Endothelial cell of hepatic sinusoid (primary cell): ENCODE measurements at regions not wholly inside any gene's neighbourhood (a gene's known extent, or its start where the extent isn't known, plus 50 kb on each side); places are given as distances from the start of the nearest gene placed in this dataset.
"Not testable (repeated sequence)": the region's sequence is repeated elsewhere in the genome, so short reads cannot be mapped to it uniquely, and the experiment has no call there.

Experiments used
- in situ Hi-C: cut with HindIII; loops from 2 replicates; pipeline ENCODE4 v1.10.0; 2017; ENCODE audit warnings: low sequenced_read_pairs

DNA sequence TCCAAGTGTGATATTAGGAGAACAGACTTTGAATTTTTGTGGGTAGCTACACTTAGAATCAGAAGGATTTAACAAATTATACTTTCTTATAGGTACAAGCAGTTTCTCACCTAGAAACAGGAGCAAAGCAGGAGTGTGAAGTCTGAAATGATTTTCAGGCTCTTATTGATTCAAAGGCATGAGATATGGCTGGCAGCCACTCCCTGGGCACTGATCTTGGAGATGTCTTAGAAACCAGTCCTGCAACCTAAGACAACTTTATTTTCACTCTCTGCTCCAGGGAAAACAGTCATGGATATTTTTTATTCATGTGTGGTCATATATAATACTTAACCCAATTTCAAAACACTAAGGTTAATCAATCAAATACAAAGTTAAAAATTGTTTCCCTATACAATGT, 254.9 kb upstream of the TMEM132C start:
- in situ Hi-C loops, result no loop called here

DNA sequence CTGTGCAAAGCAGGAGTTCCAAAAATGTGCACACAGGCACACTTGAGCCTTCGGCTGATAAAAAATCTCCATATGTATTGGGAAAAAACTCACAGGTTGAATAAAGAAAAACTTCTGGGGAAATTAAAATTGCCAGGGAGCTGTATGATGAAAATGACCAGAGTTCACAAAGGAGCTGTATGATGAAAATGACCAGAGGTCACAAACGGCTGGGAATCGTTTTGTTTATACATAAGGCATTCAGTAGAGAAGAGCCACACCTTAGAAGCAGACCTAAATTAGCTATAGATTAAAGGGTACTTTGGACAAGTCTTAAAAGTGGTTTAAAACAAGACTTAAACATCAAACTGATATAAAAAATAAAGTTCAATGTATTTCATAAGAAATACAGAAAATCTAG, 251.7 kb upstream of the TMEM132C start:
- in situ Hi-C loops, result no loop called here

DNA sequence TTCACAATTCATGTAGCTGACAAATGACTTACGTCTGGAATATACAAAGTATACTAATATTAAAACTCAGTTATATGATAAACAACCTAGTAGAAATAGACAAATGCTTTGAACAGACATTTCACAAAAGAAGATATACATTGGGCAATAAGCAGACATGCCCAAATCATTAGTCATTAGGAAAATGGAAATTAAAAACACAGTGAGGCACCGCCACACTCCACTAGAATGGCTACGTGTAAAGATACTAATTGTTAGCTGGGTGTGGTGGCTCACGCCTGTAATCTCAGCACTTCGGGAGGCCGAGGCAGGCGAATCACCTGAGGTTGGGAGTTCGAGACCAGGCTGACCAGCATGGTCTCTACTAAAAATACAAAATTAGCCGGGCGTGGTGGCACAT, 248.9 kb upstream of the TMEM132C start:
- in situ Hi-C loops, result no loop called here

DNA sequence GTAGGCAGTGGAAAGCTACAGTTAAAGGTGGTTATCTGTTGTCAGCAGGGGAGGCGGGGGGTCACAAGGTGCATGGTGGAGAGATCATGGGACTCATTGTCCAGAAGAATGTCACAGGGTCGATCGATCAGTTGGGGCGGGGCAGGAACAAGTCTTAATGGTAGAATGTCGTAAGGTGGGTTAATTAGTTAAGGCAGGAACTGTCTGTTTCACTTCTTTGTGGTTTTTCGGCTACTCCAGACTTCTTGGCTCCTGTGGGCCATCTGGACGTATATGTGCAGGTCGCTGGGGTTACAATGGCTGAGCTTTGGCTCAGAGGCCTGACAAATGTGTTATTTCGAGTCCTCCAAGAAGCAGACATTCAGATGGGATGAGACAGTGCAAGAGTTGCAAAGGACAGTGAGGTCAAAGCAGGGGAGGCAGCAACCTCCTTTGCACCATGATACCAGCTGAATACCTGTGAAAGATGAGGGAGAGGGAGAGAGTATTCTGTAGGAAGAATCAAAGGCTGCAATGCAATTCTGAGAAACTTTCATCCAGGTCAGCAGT, 246.9 kb upstream of the TMEM132C start:
- in situ Hi-C loops, result no loop called here

DNA sequence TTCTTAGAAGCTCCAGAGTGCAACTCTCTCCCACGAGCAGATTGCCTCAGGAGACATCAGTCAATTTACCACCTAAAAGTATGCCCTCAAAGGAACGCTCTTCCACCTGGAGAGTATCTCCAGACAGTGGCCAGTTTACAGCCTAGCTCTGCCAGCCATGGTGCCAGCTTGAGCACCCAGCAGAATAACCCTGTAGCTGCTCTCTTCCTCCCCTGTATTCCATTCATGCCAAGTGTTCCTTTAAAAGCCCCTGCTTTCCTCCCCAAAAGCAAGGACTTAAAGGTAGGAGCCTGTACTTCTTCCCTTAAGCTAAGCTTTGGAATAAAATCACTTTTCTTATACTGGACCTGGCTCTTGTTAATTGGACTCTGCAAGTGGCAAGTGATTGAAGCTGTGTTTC, 245.4 kb upstream of the TMEM132C start:
- in situ Hi-C loops, result no loop called here

DNA sequence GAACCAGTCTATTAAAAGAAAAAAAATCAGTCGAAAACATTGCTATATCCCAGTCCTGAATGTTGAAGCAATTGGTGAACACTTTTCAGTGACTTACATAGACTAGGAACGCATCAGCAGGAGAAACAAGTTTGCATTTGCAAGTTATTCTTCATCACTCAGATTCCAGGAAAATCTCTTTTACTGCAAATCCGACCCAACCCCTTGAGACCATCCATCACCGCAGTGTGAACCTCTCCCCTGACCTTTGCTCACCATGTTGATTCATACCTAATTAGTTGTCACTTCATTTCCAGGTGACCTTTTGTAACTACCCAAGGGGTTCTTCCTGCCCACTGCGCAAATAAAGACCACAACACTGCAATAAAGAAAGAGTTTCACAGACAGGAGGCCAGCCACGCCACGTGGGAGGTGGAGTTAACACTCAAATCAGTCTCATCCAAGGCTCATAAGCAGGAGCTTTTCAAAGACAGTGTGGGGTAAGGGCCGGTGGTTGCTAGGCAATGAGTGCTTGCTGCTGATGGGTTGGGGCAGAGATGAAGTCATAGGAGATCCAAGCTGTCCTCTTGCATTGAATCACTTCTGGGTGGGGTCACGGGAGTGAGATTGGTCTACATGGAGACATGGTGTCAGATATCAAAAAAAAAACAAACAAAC, 241.3 kb upstream of the TMEM132C start:
- in situ Hi-C loops, result no loop called here

DNA sequence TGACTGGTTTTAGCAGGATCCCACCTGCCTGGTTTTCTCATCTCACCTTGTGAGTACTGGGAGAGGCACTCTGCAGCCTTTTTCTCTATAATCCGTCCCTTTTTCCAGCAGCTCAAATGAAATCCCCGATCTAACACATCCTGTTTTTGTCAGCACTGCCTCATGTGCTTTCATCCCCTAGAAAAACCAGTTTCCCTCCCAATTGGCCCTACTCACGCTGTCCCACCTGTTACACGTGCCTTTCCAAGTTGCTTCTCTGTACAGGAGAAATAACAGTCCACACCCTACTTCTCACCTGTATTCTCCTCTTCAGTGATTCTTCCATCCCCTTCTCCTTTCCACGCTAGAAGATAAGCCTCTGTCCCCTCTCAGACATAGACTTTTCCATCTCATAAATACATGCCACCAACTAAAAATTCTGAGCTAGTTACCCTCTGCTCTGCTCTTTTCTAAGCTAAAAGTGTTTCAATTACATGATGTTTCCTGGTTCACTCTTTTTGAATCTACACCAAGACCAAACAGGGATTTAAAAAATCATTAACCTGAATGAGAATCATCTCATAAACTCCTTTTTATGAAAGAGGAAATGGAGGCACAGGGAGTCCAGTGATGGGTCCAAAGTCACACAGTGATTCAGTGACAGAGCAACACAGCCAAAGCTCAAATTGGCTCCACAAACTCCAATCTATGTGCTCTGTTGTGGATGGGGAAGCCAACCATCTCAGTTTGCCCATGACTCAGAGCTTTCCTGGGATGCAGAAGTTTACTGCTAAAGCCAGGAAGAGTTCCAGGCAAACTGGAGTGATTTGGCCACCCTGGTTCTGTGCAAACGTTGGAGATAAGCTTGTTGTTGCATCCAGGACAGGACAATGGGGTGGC, 240.0 kb upstream of the TMEM132C start:
- in situ Hi-C loops, result no loop called here

DNA sequence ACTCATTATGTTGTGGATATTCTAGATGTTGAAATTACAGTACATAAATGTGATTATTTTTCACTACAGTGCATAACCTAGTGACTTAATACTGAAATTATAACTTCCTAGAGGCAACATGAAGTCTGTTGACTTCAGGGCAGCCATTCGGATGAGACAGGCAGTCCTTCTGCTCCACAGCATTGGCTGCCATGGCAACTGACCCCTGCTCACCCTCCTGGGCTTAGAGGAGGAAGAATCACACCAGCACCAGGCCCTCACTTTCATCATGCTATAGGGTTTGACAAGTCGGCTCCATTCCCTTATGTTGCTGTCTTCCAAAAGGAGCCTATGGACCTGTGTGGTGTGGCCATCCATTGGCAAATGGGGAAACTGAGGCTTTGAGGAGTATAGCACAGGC, 233.5 kb upstream of the TMEM132C start:
- in situ Hi-C loops, result no loop called here

DNA sequence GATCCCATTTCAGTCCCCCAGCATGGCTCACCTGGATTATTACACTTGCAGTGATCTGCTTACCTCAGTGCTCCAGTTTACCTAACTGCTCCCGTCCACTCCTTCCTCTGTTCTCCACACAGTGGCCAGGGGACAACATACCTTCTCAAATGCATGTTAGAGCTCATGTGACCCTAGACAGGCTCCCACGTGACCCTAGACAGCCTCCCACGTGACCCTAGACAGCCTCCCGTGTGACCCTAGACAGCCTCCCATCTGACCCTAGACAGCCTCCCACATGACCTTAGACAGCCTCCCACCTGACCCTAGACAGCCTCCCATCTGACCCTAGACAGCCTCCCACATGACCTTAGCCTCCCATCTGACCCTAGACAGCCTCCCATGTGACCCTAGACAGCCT, 226.0 kb upstream of the TMEM132C start:
- in situ Hi-C loops, result no loop called here

DNA sequence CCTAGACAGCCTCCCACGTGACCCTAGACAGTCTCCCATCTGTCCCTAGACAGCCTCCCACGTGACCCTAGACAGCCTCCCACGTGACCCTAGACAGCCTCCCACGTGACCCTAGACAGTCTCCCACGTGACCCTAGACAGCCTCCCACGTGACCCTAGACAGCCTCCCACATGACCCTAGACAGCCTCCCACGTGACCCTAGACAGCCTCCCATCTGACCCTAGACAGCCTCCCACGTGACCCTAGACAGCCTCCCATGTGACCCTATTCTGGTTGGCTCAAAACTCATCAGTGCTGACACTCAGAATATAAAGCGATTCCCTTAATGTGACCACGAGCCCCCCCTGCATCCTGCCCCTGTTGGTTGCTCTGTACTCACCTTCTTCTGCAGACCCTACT, 224.7 kb upstream of the TMEM132C start:
- in situ Hi-C loops, result not testable (repeated sequence)

DNA sequence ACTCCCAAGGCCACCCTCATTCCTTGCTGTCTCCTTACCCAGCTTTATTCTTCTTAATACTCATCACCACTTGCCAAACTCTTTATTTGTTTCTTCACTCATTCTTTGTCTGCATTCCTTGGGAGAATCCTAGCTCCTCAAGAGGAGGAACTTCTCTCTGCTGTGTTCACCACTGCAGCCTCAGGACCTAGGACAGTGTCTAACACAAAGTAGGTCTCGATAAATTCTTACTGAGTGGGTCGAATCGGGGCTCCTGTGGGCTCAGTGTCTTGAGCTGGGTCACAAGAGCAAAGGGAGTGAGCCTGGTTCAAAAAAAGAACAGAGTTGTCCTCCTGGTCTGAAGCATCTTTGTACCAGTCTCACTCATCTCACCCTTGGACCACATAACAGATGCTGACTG, 224.1 kb upstream of the TMEM132C start:
- in situ Hi-C loops, result no loop called here

DNA sequence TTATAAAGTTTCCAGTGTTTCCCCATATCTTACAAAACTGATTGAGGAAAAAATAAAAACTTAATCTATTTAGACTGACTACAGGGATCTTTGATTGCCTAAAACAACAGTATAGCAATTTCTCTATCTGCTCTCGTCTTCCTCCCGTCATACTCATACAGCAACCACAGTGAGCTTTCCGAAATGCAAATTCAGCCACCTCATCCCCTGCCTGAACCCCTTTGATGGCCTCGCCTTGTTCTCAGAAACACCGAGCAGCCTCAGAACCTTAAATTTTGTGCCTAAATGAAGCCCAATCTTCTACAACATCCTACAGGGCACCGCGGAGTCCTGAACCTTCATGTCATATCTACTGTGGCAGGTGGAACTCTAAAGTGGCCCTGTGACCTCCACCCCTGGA, 223.7 kb upstream of the TMEM132C start:
- in situ Hi-C loops, result no loop called here

DNA sequence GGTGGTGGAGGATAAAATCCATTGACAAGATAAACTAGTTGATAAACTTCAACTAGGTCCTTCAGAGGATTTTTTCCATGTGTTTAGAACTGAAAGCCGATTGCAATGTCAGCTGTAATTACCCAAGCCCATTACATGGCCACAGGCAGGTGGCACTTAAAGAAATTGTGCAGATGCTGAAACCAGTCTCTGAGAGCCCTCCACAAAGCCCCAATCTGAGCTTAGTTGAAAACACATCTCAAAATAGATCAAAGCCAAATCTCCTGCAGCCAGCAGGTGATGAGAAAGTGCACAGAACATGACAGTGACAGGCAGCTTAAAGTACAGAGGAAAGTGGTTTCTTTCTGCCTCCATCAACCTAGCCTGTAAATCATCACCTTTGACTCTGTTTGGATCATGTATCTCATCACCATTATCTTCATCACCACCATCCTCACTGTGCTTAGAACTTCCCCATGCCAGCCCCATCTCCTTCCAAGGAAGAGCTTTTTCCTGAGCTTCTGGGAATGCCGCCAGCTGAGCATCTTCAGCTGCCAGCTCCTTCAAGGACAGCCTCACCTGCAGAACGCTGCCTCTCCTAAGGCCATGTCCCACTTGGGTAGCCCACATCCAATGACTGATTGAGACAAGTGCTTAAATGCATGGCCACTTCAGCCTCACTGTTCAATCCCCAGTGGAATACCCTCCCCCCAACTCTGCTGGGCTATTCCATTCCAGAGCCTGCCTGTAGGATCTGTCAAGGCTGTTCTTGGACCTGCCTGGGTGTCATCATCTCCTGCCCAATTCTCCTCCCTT, 219.5 kb upstream of the TMEM132C start:
- in situ Hi-C loops, result no loop called here

DNA sequence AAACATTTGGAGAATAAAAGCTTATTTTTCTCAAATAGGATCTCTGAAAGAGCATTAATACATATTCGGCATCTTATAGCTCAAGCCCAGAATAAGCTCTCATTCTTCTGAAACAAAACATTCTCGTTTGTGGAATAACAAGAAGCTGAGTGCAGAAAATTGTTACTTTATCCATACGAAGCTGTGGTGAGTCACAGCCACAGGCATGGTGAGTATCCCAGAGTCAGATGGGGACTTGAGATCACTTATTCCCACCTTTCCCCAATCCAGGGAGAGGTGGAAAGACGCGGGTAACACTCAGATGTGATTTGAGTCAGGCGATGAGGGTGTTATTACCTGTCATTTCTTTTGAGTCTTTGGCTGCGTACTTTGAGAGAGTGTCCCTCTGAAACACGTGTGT, 214.6 kb upstream of the TMEM132C start:
- in situ Hi-C loops, result no loop called here

DNA sequence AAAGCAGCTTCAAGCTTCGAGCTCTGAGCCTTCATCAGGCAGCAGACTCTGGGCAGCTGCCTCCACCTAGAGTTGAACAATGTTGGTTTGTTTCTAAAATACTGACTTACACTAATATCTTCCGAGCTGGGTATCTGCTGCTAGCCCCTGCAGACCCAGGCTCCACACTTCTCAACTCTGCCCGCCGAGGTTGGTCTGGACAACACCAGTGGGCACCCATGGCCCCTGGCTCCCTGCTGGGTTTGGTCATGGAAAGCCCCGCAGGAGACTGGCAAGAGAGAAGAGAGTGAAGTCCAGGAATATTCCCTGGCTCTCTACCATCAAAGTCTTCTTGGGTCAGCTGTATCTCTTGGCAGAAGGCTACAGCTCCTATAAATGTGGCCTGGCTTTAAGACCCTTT, 214.2 kb upstream of the TMEM132C start:
- in situ Hi-C loops, result no loop called here

DNA sequence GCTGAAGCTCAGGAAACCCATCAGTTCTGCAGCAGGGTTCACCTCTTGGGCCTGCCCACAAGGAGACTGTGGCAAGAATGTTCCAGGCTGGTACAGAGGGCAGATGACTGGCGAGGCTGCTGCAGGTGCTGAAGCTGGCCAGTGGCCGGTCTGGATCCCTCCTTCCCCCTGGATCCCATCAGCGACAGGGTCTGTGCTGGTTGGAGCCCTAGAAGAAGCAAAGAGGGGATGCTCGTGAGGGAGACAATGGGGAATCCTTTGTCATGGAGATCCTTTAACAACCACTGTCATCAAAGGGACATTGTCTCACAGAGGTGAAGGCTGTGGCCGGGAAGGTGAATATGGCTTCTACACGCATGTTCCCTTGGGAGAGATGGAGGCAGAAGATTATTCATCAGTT, 211.4 kb upstream of the TMEM132C start:
- in situ Hi-C loops, result no loop called here

DNA sequence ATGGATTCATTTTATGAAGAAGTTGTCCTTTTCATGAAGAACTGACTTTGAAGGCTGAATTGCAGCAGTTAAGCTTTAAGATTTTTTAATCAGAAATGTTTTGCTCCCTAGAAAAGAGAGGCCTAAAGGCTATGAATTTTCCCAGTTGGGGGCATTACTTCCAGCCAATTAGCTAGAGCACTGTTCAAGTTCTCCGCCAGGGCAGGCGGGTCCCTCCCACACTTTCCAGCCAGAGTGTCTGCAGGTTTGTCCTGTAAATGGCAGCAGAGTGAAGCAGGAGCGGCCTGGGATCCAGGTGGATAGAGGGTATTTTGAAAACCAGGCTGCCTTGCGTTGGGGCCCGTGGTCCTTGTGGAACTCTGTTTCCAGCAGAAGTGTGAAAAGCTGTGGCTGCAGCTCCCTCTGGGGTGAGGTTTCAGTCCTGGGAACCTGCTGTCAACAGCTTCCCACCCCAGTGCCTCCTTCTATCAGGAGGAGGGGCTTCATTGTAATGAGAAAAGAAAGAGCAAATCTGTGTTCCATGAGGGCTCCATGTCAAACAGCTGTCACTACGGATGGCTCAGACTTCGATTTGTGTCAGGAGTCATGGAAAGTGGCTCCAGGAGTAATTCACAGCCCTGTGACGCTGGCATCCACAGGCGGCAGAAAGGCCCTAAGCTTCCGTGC, 210.7 kb upstream of the TMEM132C start:
- in situ Hi-C loops, result no loop called here

DNA sequence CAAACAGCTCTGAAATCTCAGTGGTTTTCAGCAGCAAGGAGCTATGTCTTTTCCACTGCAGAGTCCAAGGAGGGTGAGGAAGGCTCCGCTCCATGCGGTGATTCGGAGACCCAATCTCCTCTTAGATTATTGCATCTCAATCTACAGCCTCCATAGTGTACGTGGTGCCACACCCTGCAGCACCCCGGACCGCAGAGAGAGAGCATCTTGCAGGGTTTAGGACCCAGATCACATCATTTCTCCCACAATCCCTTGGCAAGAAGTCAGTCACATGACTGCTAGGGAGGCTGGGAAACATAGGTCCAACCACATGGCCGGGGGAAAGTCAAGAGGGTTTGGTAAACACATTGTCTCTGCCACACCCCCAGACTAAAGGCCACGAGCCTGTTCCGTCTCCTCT, 209.4 kb upstream of the TMEM132C start:
- in situ Hi-C loops, result no loop called here

DNA sequence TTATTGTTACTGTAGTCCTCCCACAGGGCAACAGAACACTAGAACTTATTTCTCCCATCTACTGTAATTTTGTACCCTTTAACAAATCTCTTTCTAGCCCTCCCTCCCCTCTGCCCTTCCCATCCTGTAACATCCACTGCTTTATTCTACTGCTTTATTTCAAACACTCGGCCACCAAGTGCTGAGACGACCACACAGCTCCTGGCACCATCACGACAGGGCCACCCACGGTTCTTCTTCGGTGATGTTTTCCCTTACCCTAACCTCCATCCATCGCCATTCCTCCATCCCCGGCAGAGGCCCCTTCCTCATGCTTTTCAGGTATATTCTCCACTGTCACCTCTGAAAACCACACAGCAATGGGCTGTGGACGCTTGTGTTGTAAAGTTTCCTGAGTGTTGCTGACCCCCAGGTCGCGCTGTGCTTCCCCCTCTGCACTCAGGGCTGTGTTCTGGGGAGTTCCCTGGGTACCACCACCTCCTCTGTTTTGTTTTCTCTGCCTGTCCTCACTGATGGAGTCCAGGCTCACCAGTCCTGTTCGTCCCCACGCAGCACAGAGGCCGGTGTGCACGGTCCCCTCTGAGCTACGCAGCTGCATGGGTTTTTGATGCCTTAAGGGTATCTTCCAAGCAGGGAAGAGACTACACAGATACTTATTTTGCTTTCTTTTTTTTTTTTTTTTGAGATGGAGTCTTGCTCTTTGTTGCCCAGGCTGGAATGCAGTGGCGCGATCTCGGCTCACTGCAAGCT, 207.2 kb upstream of the TMEM132C start:
- in situ Hi-C loops, result no loop called here

DNA sequence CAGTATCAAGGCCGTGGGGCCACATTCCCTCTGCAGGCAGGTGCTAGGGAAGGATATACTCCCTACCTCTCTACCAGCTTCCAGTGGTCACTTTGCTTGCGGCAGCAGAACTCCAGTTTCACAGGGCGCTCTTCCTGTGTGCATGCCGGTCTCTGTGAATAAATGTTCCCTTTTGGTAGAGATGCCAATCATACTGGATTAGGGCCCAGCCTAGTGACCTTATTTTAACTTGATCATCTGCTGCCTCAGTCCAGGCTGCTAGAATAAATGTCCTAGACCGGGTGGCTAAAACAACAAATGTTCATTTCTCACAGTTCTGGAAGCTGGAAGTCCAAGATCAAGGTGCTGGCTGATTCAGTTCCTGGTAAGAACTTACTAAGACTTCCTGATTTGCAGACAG, 198.8 kb upstream of the TMEM132C start:
- in situ Hi-C loops, result no loop called here
